ENCODE measurements at regions not wholly inside any gene's neighbourhood (a gene's known extent, or its start where the extent isn't known, plus 50 kb on each side); places are given as distances from the start of the nearest gene placed in this dataset.

DNA sequence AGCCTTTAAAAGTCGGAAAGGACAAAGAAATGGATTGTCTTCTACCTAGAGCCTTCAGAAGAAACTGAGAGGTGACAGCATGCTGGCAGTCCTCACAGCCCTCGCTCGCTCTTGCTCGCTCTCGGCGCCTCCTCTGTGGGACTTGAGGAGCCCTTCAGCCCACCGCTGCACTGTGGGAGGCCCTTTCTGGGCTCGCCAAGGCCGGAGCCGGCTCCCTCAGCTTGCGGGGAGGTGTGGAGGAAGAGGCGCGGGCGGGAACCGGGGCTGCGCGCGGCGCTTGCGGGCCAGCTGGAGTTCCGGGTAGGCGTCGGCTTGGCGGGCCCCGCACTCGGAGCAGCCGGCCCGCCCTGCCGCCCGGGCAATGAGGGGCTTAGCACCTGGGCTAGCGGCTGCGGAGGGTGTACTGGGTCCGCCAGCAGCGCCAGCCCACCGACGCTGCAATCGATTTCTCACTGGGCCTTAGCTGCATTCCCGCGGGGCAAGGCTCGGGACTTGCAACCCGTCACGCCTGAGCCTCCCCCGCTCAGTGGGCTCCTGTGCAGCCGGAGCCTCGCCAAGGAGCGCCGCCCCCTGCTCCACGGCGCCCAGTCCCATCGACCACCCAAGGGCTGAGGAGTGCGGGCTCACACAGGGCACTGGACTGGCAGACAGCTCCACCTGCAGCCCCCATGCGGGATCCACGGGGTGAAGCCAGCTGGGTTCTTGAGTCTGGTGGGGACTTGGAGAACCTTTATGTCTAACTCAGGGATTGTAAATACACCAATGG is 953.8 kb upstream of the GBE1 start:
- no peak overlapping the region for H3K27ac ChIP-seq (ENCODE audit: low read depth, low read length)
- no peaks in the 10 kb centered on the region for H4K20me1 ChIP-seq (ENCODE audit: low read depth, low read length)
- no peaks in the 10 kb centered on the region for H3F3A ChIP-seq (ENCODE audit: insufficient read depth)
- no peak overlapping the region for H2AFZ ChIP-seq (ENCODE audit: low read depth, low read length, severe bottlenecking)
- 0 out of 2 replicates have a peak, but pooled peaks cover 2% of the 10 kb centered on the region for H3K9me3 ChIP-seq (ENCODE audit: insufficient read depth, low read length)
- H3K9me2 ChIP-seq (replicated peaks; ENCODE audit: insufficient read depth, low read length): no peaks in the 10 kb centered on the region
- H3K4me2 ChIP-seq (ENCODE audit: low read depth, low read length, poor library complexity, severe bottlenecking): no peak overlapping the region
- no peaks in the 10 kb centered on the region for H3K36me3 ChIP-seq (ENCODE audit: low read length)
- TF ChIP-seq, protein P1, sequence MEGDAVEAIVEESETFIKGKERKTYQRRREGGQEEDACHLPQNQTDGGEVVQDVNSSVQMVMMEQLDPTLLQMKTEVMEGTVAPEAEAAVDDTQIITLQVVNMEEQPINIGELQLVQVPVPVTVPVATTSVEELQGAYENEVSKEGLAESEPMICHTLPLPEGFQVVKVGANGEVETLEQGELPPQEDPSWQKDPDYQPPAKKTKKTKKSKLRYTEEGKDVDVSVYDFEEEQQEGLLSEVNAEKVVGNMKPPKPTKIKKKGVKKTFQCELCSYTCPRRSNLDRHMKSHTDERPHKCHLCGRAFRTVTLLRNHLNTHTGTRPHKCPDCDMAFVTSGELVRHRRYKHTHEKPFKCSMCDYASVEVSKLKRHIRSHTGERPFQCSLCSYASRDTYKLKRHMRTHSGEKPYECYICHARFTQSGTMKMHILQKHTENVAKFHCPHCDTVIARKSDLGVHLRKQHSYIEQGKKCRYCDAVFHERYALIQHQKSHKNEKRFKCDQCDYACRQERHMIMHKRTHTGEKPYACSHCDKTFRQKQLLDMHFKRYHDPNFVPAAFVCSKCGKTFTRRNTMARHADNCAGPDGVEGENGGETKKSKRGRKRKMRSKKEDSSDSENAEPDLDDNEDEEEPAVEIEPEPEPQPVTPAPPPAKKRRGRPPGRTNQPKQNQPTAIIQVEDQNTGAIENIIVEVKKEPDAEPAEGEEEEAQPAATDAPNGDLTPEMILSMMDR (IDR thresholded peaks at IDR 0.05; ENCODE audit: insufficient read depth, low read length, poor library complexity, severe bottlenecking): no peak
- no peak for TF ChIP-seq EZH2phosphoT487 (conservative IDR thresholded peaks at IDR 0.05; ENCODE audit: low read length)
- H3K27me3 ChIP-seq (ENCODE audit: low read length): no peaks in the 10 kb centered on the region
- no peak overlapping the region for H3K9ac ChIP-seq (ENCODE audit: low read length)
- no peak overlapping the region for H3K4me3 ChIP-seq (ENCODE audit: insufficient read depth, low read length, poor library complexity, severe bottlenecking)
- no peaks in the 10 kb centered on the region for H3K79me2 ChIP-seq (ENCODE audit: insufficient read depth, low read length)

DNA sequence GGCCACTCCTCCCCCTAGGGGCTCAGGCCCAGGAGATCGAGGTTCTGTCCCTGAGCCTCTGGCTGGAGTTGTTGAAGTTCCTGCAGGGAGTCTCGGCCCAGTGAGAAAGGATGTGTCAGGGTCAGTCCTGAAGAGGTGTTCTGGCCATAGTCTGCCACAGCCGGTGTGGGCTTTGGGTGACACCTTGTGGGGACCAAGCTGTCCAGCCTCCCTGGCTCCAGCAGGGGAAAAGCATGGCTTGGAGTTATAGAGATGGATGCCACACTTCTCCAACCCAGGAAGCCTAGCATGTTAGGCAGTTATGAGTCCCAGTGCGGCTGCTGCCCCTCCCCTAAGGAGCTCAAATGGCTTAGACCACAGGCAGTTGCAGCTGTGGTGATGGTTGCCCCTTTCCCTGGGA is 945.6 kb upstream of the GBE1 start:
- Histone ChIP-seq H2AFZ (ENCODE audit: low read depth, low read length, severe bottlenecking) (no peak overlapping the region), H3K36me3 (ENCODE audit: low read length) (no peaks in the 10 kb centered on the region), H3K27ac (ENCODE audit: low read depth, low read length) (no peak overlapping the region), H3K4me2 (ENCODE audit: low read depth, low read length, poor library complexity, severe bottlenecking) (no peak overlapping the region), H3K27me3 (ENCODE audit: low read length) (no peaks in the 10 kb centered on the region), H3K9me2 (replicated peaks; ENCODE audit: insufficient read depth, low read length) (no peaks in the 10 kb centered on the region), H3K9me3 (ENCODE audit: insufficient read depth, low read length) (no peaks in the 10 kb centered on the region), H4K20me1 (ENCODE audit: low read depth, low read length) (no peaks in the 10 kb centered on the region), H3K79me2 (ENCODE audit: insufficient read depth, low read length) (no peaks in the 10 kb centered on the region), H3F3A (ENCODE audit: insufficient read depth) (no peaks in the 10 kb centered on the region), H3K4me3 (ENCODE audit: insufficient read depth, low read length, poor library complexity, severe bottlenecking) (no peak overlapping the region), H3K9ac (ENCODE audit: low read length) (no peak overlapping the region)
- TF ChIP-seq, protein P1 (IDR thresholded peaks at IDR 0.05; ENCODE audit: insufficient read depth, low read length, poor library complexity, severe bottlenecking): no peak
- no peak for TF ChIP-seq EZH2phosphoT487 (conservative IDR thresholded peaks at IDR 0.05; ENCODE audit: low read length)

DNA sequence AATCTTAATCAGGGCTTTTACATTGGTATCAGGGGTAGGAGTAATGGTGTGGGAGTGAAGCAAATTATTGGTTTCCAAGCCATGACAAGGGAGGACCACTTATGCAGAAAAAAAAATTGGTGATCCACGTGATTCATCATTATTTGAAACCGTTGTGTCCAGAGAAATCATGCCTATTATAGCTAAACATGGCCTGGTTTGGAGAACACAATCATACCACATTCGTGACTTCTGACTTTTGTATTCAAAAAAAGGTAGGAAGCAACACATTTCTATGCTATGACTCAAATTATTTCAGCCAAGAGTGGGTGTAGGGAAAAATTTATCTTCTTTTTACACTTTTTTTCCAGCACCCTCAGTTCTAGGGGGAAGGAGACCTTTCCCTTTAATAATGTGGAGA is 924.3 kb upstream of the GBE1 start:
- Histone ChIP-seq H4K20me1 (ENCODE audit: low read depth, low read length) (no peaks in the 10 kb centered on the region), H3K4me3 (ENCODE audit: insufficient read depth, low read length, poor library complexity, severe bottlenecking) (no peak overlapping the region), H3K9ac (ENCODE audit: low read length) (no peak overlapping the region), H3K4me2 (ENCODE audit: low read depth, low read length, poor library complexity, severe bottlenecking) (no peak overlapping the region), H3K27me3 (ENCODE audit: low read length) (no peaks in the 10 kb centered on the region), H3K9me2 (replicated peaks; ENCODE audit: insufficient read depth, low read length) (no peaks in the 10 kb centered on the region), H2AFZ (ENCODE audit: low read depth, low read length, severe bottlenecking) (no peak overlapping the region), H3K9me3 (ENCODE audit: insufficient read depth, low read length) (peaks cover 3% of the 10 kb centered on the region; the same call in 1 of the 2 replicates), H3K79me2 (ENCODE audit: insufficient read depth, low read length) (no peaks in the 10 kb centered on the region), H3K27ac (ENCODE audit: low read depth, low read length) (no peak overlapping the region), H3F3A (ENCODE audit: insufficient read depth) (no peaks in the 10 kb centered on the region), H3K36me3 (ENCODE audit: low read length) (no peaks in the 10 kb centered on the region)
- TF ChIP-seq, protein P1 (IDR thresholded peaks at IDR 0.05; ENCODE audit: insufficient read depth, low read length, poor library complexity, severe bottlenecking): no peak
- TF ChIP-seq EZH2phosphoT487 (conservative IDR thresholded peaks at IDR 0.05; ENCODE audit: low read length): no peak

Data from SU-DHL-6 (cell line).